ENCODE measurements at regions not wholly inside any gene's neighbourhood (a gene's known extent, or its start where the extent isn't known, plus 50 kb on each side); places are given as distances from the start of the nearest gene placed in this dataset.

- TF ChIP-seq CTCF (IDR thresholded peaks at IDR 0.05; ENCODE audit: borderline replicate concordance, extremely low read depth, low read length, poor library complexity, severe bottlenecking) (no peak), EZH2 (IDR thresholded peaks at IDR 0.05; ENCODE audit: borderline replicate concordance, low read depth, low read length, severe bottlenecking) (no peak)
Observed at GRCh38 chr1:239225396-239225795, 161.0 kb upstream of the CHRM3 start.

Data from DND-41 (cell line).